OCI-LY1 (cell line): ENCODE measurements at regions not wholly inside any gene's neighbourhood (a gene's known extent, or its start where the extent isn't known, plus 50 kb on each side); places are given as distances from the start of the nearest gene placed in this dataset.

Experiments used
- EZH2 ChIP-seq: fragments of 200-600 bp; sonication (generic), shearing (Covaris generic); IDR thresholded peaks from 2 replicates; pipeline ENCODE4 v1.8.0; 2017; ENCODE audit warnings: borderline replicate concordance, mixed run types, mild to moderate bottlenecking, antibody characterized with exemption, low read length, moderate library complexity, mixed read lengths
- TF ChIP-seq, protein P1 (sequence below): fragments of 200-600 bp; sonication (generic), shearing (Covaris generic); IDR thresholded peaks from 2 replicates; pipeline ENCODE4 v1.5.1; 2017; ENCODE audit warnings: mild to moderate bottlenecking, antibody characterized with exemption, low read length, moderate library complexity, mixed read lengths

DNA sequence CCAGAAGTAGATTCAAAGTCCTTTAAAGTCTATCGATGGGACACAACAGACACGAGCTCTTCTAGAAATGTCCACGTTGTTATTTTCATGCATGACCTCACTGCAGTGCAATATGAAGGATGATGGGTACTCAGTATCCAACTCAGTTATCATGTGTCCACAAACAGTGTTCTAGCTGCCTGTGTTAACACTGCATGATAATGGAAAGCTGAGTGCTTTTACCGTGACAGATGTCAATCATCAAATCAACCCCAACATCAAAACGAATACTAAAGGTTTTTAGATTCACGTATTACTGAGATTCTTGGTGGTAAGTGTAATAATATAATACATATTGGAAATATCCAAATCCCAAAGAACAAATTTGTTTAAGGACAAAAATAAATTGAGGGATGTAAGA lies 394.8 kb upstream of the TENM3 start:
- TF ChIP-seq, protein P1, sequence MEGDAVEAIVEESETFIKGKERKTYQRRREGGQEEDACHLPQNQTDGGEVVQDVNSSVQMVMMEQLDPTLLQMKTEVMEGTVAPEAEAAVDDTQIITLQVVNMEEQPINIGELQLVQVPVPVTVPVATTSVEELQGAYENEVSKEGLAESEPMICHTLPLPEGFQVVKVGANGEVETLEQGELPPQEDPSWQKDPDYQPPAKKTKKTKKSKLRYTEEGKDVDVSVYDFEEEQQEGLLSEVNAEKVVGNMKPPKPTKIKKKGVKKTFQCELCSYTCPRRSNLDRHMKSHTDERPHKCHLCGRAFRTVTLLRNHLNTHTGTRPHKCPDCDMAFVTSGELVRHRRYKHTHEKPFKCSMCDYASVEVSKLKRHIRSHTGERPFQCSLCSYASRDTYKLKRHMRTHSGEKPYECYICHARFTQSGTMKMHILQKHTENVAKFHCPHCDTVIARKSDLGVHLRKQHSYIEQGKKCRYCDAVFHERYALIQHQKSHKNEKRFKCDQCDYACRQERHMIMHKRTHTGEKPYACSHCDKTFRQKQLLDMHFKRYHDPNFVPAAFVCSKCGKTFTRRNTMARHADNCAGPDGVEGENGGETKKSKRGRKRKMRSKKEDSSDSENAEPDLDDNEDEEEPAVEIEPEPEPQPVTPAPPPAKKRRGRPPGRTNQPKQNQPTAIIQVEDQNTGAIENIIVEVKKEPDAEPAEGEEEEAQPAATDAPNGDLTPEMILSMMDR: no peak
- no peak for TF ChIP-seq EZH2
